GM12865 (cell line): ENCODE measurements at regions not wholly inside any gene's neighbourhood (a gene's known extent, or its start where the extent isn't known, plus 50 kb on each side); places are given as distances from the start of the nearest gene placed in this dataset.

Source experiments
- DNase-seq: peaks from one replicate; pipeline ENCODE4 v3.0.0; 2010; ENCODE audit warnings: low read depth
- H3K4me3 ChIP-seq: 2 replicates; pipeline ENCODE4 v1.5.1; 2011; ENCODE audit warnings: mild to moderate bottlenecking, low read depth, low read length, control low read depth
- CTCF ChIP-seq: IDR thresholded peaks from 2 replicates; pipeline ENCODE4 v1.5.1; 2011; ENCODE audit warnings: low read length, control low read depth, low read depth, inconsistent platforms; ENCODE audit not compliant: insufficient read depth; ENCODE audit errors: missing control alignments

- no peak for TF ChIP-seq CTCF
These were observed 157.4 kb upstream of the HMGA2 start for GRCh38 chr12:65666876-65667275.

GRCh38 chr12:65667932-65668331 lies 156.4 kb upstream of the HMGA2 start:
- no peak for TF ChIP-seq CTCF
- no peak overlapping the region for H3K4me3 ChIP-seq
- DNase-seq = no peak

More at GRCh38 chr12:65666876-65667275, 157.4 kb upstream of the HMGA2 start:
- DNase-seq = peak; percentile 27
- no peak overlapping the region for H3K4me3 ChIP-seq

GRCh38 chr12:65668981-65669695 lies 155.1 kb upstream of the HMGA2 start:
- DNase-seq = no peak
- H3K4me3 ChIP-seq = no peak overlapping the region
- TF ChIP-seq CTCF = no peak

- no peak for DNase-seq
- no peak for TF ChIP-seq CTCF
These were observed 153.5 kb upstream of the HMGA2 start for GRCh38 chr12:65670775-65671174.

GRCh38 chr12:65672441-65672840 lies 151.8 kb upstream of the HMGA2 start:
- no peak for DNase-seq
- no peak overlapping the region for H3K4me3 ChIP-seq
- no peak for TF ChIP-seq CTCF

More at GRCh38 chr12:65670775-65671174, 153.5 kb upstream of the HMGA2 start:
- H3K4me3 ChIP-seq = no peak overlapping the region

- DNase-seq = no peak
- no peak overlapping the region for H3K4me3 ChIP-seq
- TF ChIP-seq CTCF = no peak
These were observed 151.1 kb upstream of the HMGA2 start for GRCh38 chr12:65673156-65673690.

GRCh38 chr12:65673732-65674131 lies 150.6 kb upstream of the HMGA2 start:
- no peak overlapping the region for H3K4me3 ChIP-seq
- DNase-seq = no peak
- no peak for TF ChIP-seq CTCF
